Karpas-422 (cell line): ENCODE measurements at regions not wholly inside any gene's neighbourhood (a gene's known extent, or its start where the extent isn't known, plus 50 kb on each side); places are given as distances from the start of the nearest gene placed in this dataset.

Experiments
- DNase-seq: peaks from one replicate; pipeline ENCODE4 v3.0.0-alpha.2; 2015
- H2AFZ ChIP-seq: fragments of 200-600 bp; sonication (generic); 2 replicates; pipeline ENCODE4 v1.6.1; 2014; ENCODE audit warnings: antibody characterized with exemption, low read length, mixed read lengths
- H3K27ac ChIP-seq: fragments of 200-600 bp; sonication (generic); 2 replicates; pipeline ENCODE4 v1.5.1; 2014; ENCODE audit warnings: mild to moderate bottlenecking, low read length, moderate library complexity
- H3K27me3 ChIP-seq: fragments of 200-600 bp; sonication (generic); 2 replicates; pipeline ENCODE4 v1.6.1; 2014; ENCODE audit warnings: low read length, mixed read lengths
- H3K36me3 ChIP-seq: fragments of 200-600 bp; sonication (generic); 2 replicates; pipeline ENCODE4 v1.6.1; 2014; ENCODE audit warnings: low read length, mixed read lengths; ENCODE audit not compliant: insufficient read depth
- H3K4me1 ChIP-seq: fragments of 200-600 bp; sonication (generic); 2 replicates; pipeline ENCODE4 v1.6.1; 2014; ENCODE audit warnings: mild to moderate bottlenecking, low read length, mixed read lengths
- H3K4me2 ChIP-seq: fragments of 200-600 bp; sonication (generic); 2 replicates; pipeline ENCODE4 v1.6.1; 2014; ENCODE audit warnings: low read length, low read depth, mild to moderate bottlenecking; ENCODE audit not compliant: poor library complexity, severe bottlenecking
- H3K4me3 ChIP-seq: fragments of 200-600 bp; sonication (generic); 2 replicates; pipeline ENCODE4 v1.5.1; 2014; ENCODE audit warnings: mild to moderate bottlenecking, antibody characterized with exemption, low read length, mixed read lengths
- H3K79me2 ChIP-seq: fragments of 200-600 bp; sonication (generic); 2 replicates; pipeline ENCODE4 v1.6.1; 2014; ENCODE audit warnings: mild to moderate bottlenecking, low read length, mixed read lengths
- H3K9ac ChIP-seq: fragments of 200-600 bp; sonication (generic); 2 replicates; pipeline ENCODE4 v1.6.0; 2014; ENCODE audit warnings: low read length
- H3K9me2 ChIP-seq: fragments of 200-600 bp; sonication (generic), shearing (Covaris generic); replicated peaks from 2 replicates; pipeline ENCODE4 v1.6.0; 2014; ENCODE audit warnings: mild to moderate bottlenecking, low read length, moderate library complexity; ENCODE audit not compliant: insufficient read depth
- H3K9me3 ChIP-seq: fragments of 300-700, 200-600 bp; sonication (generic); 2 replicates; pipeline ENCODE4 v1.6.1; 2014; ENCODE audit warnings: low read length, mixed read lengths
- H4K20me1 ChIP-seq: fragments of 200-600 bp; sonication (generic); 2 replicates; pipeline ENCODE4 v1.6.1; 2014; ENCODE audit warnings: mild to moderate bottlenecking, antibody characterized with exemption, low read length, low read depth; ENCODE audit not compliant: insufficient read depth

DNA sequence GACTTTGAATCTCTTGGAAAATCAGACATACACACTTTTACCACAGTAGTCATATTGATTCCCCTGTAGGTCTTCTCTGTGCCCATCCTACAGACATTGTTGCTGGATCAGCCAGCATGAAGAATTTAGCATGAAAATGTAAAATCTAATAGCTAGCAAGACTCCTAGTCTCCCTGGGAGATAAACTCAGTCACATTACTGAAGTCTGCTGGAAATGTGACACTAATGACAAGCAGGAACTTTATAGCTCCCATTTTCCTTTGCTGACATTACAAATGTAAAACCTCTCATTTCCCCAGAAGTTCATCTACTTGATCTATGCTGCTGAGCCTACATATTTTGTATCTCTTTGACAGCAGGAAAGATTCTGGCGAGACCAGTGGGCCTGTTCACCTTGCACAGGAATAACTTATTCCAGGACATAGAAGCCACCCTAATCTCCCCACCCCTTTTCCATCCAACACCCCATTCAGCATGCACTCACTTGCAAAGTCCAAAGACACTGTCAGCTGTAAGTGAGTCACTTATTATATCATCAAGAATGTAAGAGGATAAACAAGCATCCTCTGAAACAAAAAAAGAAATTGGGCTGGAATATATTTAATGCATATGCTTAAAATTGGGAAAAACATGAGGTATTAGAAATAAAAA, 648.3 kb upstream of the PKDCC start:
- no peak for DNase-seq
- H3K4me2 ChIP-seq, result no peak overlapping the region
- no peak overlapping the region for H3K9ac ChIP-seq
- no peaks in the 10 kb centered on the region for H3K9me2 ChIP-seq
- H3K4me1 ChIP-seq, result no peaks in the 10 kb centered on the region
- no peaks in the 10 kb centered on the region for H3K79me2 ChIP-seq
- no peak overlapping the region for H3K27ac ChIP-seq
- no peaks in the 10 kb centered on the region for H3K27me3 ChIP-seq
- H4K20me1 ChIP-seq, result no peaks in the 10 kb centered on the region
- no peaks in the 10 kb centered on the region for H3K9me3 ChIP-seq
- no peak overlapping the region for H3K4me3 ChIP-seq
- no peaks in the 10 kb centered on the region for H3K36me3 ChIP-seq
- H2AFZ ChIP-seq, result no peak overlapping the region

DNA sequence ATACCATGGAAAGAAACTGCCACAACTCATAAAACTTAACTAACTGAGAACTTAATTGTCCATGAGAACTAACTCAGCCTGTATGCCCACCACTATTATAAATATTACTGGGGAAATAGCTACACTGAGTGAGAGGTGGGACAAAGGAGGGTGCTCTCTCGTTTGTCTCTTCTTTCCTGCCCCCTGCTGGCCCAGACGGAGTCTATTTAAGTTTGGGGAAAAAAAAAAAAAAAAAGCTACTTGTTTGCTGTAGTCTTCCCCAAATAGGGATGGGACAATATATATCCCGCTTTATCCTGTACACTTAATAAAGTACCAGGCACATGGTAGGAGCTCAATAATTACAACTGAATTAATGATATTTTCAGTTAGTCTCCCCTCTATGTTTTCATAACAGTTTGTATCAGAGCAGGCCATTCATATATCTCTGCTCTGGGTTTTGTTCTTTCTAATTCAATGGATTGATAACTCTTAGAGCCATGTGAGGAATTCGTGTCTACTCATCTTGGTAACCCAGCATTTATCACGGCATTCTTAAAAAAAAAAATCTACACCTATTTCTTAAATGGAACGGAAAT, 647.6 kb upstream of the PKDCC start:
- Histone ChIP-seq H3K9me2 (no peaks in the 10 kb centered on the region), H3K79me2 (no peaks in the 10 kb centered on the region), H3K4me2 (no peak overlapping the region), H3K9ac (no peak overlapping the region), H3K27ac (no peak overlapping the region), H3K9me3 (no peaks in the 10 kb centered on the region), H3K36me3 (no peaks in the 10 kb centered on the region), H3K4me3 (no peak overlapping the region), H2AFZ (no peak overlapping the region), H3K4me1 (no peaks in the 10 kb centered on the region), H3K27me3 (no peaks in the 10 kb centered on the region), H4K20me1 (no peaks in the 10 kb centered on the region)
- peak; percentile 73 for DNase-seq

DNA sequence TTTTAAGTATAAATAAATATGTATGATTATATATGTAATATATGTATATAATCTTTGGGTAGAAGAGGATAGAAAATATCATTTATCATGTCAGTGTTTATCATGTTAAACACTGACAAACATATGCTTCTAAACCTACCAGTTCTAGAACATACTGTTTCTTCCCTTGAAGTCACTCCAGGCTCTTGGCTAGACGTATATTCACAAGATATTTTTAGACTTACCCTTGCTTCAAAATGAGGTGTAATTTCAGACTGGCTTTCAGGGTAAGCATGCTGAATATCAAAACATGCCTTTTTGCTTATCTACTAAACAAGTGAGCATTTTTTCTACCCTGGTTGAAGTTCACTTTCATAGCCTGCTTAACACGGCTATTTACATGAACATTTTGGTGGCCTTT, 642.4 kb upstream of the PKDCC start:
- no peak overlapping the region for H3K9ac ChIP-seq
- H3K9me3 ChIP-seq, result no peaks in the 10 kb centered on the region
- no peaks in the 10 kb centered on the region for H3K4me1 ChIP-seq
- no peak overlapping the region for H3K4me2 ChIP-seq
- H3K27ac ChIP-seq, result no peak overlapping the region
- H3K79me2 ChIP-seq, result no peaks in the 10 kb centered on the region
- H3K4me3 ChIP-seq, result no peak overlapping the region
- no peaks in the 10 kb centered on the region for H3K27me3 ChIP-seq
- H3K9me2 ChIP-seq, result no peaks in the 10 kb centered on the region
- no peaks in the 10 kb centered on the region for H4K20me1 ChIP-seq
- no peak overlapping the region for H2AFZ ChIP-seq
- no peak for DNase-seq
- no peaks in the 10 kb centered on the region for H3K36me3 ChIP-seq

DNA sequence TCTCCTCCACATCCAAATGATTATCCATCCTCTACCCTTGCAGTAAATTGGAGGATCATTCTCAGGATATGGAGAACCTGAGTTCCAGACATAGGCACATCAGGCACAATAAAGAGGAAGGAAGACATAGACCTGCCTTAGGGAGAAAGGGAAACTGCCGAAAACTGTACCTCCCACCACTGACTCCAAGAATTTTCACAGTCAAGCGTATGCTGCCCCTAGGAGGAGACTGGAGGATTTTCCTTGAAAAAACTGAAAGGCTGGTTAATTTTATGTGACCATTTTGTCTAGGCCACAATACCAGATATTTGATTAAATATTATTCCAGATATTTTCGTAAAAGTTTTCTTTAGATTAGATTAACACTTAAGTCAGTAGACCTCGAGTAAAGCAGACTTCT, 638.5 kb upstream of the PKDCC start:
- no peaks in the 10 kb centered on the region for H3K9me3 ChIP-seq
- no peak for DNase-seq

DNA sequence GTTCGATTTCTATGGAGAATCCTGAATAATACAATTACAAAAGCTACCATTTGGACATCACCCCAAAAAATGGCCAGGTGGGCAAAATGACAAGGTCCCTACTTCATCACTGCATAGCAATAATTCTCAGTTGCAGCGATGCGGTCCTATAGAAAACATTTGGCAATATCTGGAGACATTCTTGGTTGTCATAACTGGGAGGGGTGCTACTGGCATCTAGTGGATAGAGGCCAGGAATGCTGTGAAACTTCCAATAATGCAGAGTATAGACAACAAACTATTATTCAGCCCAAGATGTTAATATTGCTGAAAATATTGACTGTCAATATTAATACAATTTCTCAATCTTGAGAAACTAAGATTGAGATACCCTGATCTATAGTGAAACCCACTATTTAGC, 637.8 kb upstream of the PKDCC start:
- Histone ChIP-seq H3K9ac (no peak overlapping the region), H3K4me1 (no peaks in the 10 kb centered on the region), H3K27me3 (no peaks in the 10 kb centered on the region), H3K4me2 (no peak overlapping the region), H2AFZ (no peak overlapping the region), H3K9me3 (no peaks in the 10 kb centered on the region), H4K20me1 (no peaks in the 10 kb centered on the region), H3K9me2 (no peaks in the 10 kb centered on the region), H3K79me2 (no peaks in the 10 kb centered on the region), H3K36me3 (no peaks in the 10 kb centered on the region), H3K4me3 (no peak overlapping the region), H3K27ac (no peak overlapping the region)
- no peak for DNase-seq

More for the DNA sequence above, 638.5 kb upstream of the PKDCC start:
- H3K36me3 ChIP-seq, result no peaks in the 10 kb centered on the region
- H3K79me2 ChIP-seq, result no peaks in the 10 kb centered on the region
- H3K9ac ChIP-seq, result no peak overlapping the region
- H3K9me2 ChIP-seq, result no peaks in the 10 kb centered on the region
- H3K4me3 ChIP-seq, result no peak overlapping the region
- H4K20me1 ChIP-seq, result no peaks in the 10 kb centered on the region
- H3K4me2 ChIP-seq, result no peak overlapping the region
- no peak overlapping the region for H2AFZ ChIP-seq
- H3K27me3 ChIP-seq, result no peaks in the 10 kb centered on the region
- H3K4me1 ChIP-seq, result no peaks in the 10 kb centered on the region
- no peak overlapping the region for H3K27ac ChIP-seq

DNA sequence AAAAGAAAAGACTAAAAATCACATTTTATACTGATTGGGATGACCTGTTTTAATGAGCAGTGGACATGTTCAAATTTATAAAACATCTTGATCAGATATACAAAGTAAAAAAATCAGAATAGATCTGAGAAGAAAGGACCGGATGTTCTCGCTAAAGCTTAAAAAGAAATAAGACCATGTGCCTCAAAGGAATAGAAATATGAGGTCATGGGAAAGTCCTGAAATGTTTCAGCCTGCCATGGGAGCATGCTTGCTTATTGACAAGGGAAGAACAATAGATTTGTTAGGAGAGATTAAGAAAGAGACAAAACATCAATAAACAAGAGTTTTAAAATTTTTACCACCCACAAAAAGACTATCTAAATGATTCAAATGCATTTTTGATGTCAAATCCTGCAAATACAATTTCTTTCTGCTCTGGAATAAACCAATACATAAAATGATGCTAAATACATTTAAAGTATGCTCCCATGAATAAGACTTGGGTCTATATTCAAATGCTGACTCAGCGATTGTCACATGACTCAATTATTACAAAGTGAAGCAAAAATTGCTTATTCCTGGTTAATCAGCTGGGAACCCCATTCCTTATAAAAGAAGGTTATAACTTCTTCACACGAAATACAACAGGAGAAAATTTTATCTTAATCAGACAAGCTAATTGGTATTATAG, 633.9 kb upstream of the PKDCC start:
- Histone ChIP-seq H3K9me2 (no peaks in the 10 kb centered on the region), H3K27me3 (no peaks in the 10 kb centered on the region), H3K9ac (no peak overlapping the region), H3K4me1 (no peaks in the 10 kb centered on the region), H3K4me3 (no peak overlapping the region), H3K36me3 (no peaks in the 10 kb centered on the region), H3K27ac (no peak overlapping the region), H4K20me1 (no peaks in the 10 kb centered on the region), H2AFZ (no peak overlapping the region), H3K4me2 (no peak overlapping the region), H3K79me2 (no peaks in the 10 kb centered on the region), H3K9me3 (no peaks in the 10 kb centered on the region)
- no peak for DNase-seq

DNA sequence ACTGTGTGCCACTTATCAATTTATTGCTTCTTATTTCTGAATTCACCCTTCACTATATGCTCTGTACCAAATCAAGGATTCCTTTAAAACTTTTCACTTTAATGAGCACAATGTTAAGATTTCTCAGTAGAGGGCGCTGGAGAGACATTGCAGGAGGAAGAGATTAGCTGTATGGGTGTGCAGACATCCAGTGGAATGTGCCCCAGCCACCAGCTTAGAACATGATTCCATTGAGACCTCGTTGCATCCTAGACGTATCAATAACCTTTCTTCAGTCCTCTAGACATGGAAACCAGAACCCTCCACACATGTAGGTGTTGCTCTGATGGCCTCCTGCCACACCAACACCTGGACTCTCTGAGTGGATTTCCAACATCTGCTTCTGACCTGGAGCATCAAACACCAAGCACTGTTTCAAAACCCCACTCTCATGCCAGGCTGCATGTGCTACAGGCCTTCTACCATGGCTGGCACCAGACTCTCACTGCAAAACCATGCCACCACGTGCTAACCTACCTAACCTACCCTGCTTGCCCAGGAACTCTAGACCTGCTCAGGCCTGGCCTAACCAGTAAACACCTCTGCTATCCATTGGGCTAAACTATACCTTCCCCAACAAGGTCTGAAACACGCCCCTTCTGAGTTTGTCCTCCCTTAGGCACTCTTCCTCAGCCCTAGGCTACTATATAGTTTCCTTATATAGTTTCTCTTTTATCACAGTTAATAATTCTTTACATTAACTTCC, 633.2 kb upstream of the PKDCC start:
- no peaks in the 10 kb centered on the region for H3K9me3 ChIP-seq
- H3K27ac ChIP-seq, result no peak overlapping the region
- H3K27me3 ChIP-seq, result no peaks in the 10 kb centered on the region
- H3K36me3 ChIP-seq, result no peaks in the 10 kb centered on the region
- H3K9me2 ChIP-seq, result no peaks in the 10 kb centered on the region
- H3K4me1 ChIP-seq, result no peaks in the 10 kb centered on the region
- H2AFZ ChIP-seq, result no peak overlapping the region
- no peak overlapping the region for H3K4me3 ChIP-seq
- peak; percentile 87 for DNase-seq
- no peaks in the 10 kb centered on the region for H3K79me2 ChIP-seq
- no peaks in the 10 kb centered on the region for H4K20me1 ChIP-seq
- H3K4me2 ChIP-seq, result no peak overlapping the region
- no peak overlapping the region for H3K9ac ChIP-seq

DNA sequence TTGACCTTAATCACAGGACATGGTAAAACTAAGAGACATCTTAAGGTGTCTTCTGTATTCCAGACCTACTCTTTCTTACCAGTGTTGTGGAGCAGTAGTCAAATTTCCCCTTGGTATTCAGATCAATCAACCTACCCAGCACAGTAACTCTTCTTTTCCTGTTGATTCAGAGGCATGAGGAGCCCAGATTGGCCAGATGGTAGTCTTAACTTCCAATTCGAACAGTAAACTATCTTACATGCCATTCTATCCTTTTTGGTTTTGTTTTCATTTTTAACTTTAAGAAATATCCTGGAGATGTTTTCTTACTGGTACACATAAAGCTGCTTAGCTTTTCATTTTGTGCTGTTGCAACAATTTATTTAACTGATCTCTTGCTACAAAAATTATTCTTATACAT, 630.3 kb upstream of the PKDCC start:
- no peak overlapping the region for H3K9ac ChIP-seq
- H3K4me1 ChIP-seq, result no peaks in the 10 kb centered on the region
- no peak for DNase-seq
- no peak overlapping the region for H3K4me3 ChIP-seq
- H3K4me2 ChIP-seq, result no peak overlapping the region
- no peaks in the 10 kb centered on the region for H3K27me3 ChIP-seq
- no peaks in the 10 kb centered on the region for H3K36me3 ChIP-seq
- no peak overlapping the region for H2AFZ ChIP-seq
- no peaks in the 10 kb centered on the region for H4K20me1 ChIP-seq
- H3K9me2 ChIP-seq, result no peaks in the 10 kb centered on the region
- no peaks in the 10 kb centered on the region for H3K79me2 ChIP-seq
- no peak overlapping the region for H3K27ac ChIP-seq
- H3K9me3 ChIP-seq, result no peaks in the 10 kb centered on the region
